Fibroblast of the aortic adventitia (primary cell): ENCODE measurements at regions not wholly inside any gene's neighbourhood (a gene's known extent, or its start where the extent isn't known, plus 50 kb on each side); places are given as distances from the start of the nearest gene placed in this dataset.

Experiments used
- DNase-seq: peaks from one replicate; pipeline ENCODE4 v3.0.0-alpha.2; 2010; ENCODE audit warnings: low read depth
- H3K4me3 ChIP-seq: 2 replicates; pipeline ENCODE4 v1.5.1; 2011; ENCODE audit warnings: low read depth, mild to moderate bottlenecking, control low read depth, low read length, moderate library complexity
- TF ChIP-seq, protein P1 (sequence below): IDR thresholded peaks from 2 replicates; pipeline ENCODE4 v1.5.1; 2011; ENCODE audit warnings: mild to moderate bottlenecking, low read length, control low read depth, inconsistent platforms; ENCODE audit not compliant: insufficient read depth

DNA sequence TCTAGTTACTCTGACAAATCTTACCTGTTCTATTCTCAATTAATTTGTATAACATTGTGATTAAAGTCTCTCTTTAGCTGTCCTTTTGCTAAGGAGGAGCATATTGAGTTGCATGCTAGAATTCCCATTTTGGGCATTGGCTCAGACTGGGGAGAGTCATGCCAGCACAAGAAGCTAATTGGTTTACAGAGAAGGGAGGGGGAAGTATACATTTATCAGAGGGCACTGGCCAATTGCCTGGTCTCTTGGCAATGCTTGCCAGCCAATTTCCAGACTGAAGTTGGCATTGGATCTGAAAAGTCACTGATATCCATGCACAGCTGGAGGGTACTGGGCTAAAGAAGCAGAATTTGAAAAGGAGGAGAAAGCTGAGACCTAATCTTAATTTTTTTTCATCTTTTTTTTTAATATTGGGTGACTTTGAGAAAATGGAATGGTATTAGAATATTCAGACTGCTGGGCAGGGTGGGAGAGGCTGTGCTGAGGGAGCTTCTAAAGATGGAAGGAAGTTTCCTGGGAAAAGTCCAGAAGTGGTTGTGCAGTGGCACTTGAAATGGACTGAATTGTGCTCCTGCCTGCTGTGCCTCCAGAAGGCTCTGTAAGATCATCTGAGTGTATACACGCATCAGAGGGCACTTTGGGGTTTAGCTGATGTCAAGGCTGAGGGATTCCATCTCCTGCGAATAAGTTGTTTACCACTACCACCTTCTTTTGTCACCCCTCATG lies 365.2 kb upstream of the DPH6 start:
- no peak for DNase-seq
- TF ChIP-seq, protein P1, sequence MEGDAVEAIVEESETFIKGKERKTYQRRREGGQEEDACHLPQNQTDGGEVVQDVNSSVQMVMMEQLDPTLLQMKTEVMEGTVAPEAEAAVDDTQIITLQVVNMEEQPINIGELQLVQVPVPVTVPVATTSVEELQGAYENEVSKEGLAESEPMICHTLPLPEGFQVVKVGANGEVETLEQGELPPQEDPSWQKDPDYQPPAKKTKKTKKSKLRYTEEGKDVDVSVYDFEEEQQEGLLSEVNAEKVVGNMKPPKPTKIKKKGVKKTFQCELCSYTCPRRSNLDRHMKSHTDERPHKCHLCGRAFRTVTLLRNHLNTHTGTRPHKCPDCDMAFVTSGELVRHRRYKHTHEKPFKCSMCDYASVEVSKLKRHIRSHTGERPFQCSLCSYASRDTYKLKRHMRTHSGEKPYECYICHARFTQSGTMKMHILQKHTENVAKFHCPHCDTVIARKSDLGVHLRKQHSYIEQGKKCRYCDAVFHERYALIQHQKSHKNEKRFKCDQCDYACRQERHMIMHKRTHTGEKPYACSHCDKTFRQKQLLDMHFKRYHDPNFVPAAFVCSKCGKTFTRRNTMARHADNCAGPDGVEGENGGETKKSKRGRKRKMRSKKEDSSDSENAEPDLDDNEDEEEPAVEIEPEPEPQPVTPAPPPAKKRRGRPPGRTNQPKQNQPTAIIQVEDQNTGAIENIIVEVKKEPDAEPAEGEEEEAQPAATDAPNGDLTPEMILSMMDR = no peak
- no peak overlapping the region for H3K4me3 ChIP-seq

DNA sequence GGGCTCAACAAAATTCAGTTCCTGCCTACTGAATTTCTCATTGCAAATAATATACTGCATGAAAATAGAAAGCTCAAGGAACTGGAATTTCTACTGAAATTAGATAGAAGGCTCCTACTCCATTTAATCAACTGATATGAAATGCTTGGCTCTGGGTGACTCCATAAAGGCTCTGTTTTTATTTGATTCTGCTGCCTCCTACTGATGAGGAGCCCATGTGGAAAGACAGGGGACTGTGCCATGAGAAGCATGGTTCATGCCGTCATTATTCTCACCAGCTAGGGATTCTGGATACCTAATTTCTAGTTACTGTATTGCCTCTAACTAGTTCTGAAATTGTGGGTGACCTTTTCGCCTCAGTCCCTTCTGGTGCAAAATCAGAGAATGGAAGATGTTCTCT lies 366.2 kb upstream of the DPH6 start:
- peak; percentile 43 for DNase-seq
- TF ChIP-seq, protein P1 = peak; percentile 35
- H3K4me3 ChIP-seq = no peak overlapping the region

DNA sequence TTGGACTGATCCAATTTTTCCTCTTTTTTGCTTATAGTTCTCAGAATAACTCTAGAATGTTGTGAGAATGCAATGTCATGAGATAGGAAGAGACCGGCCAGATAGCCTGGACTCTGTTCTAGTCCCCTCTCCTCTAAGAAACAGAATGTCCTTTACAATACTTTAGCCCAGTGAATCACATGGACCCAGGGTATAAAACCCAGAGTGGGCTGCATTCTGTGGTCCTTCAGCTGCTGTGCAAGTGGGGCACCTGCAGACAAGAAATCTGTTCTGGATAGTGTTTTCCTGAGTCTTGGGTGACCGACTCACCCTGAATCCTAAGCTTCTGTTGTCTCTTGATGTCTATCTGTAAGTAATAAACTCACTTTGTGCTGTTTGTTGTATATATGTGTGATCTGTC lies 368.6 kb upstream of the DPH6 start:
- TF ChIP-seq, protein P1 = no peak
- no peak for DNase-seq

DNA sequence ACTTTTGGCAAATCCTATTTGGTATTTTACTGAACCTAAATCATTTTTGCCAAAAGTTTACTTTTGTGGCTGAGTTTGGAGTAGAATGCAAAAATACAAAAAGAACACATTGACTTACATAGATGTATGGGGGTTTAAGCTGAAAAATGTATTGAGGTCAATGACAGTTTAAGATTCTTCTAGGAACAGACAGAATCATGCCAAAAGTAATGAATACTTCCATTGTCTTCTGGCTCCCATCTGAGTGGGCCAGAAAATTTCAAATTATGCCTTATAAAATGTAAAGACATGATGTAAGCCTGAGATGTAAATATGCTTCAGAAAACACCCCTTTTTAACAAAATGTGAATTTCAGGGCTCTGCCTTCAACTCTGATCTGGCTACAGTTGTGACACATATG lies 375.1 kb upstream of the DPH6 start:
- no peak overlapping the region for H3K4me3 ChIP-seq
- no peak for DNase-seq
- TF ChIP-seq, protein P1 = no peak

More for the DNA sequence above, 368.6 kb upstream of the DPH6 start:
- H3K4me3 ChIP-seq = no peak overlapping the region

DNA sequence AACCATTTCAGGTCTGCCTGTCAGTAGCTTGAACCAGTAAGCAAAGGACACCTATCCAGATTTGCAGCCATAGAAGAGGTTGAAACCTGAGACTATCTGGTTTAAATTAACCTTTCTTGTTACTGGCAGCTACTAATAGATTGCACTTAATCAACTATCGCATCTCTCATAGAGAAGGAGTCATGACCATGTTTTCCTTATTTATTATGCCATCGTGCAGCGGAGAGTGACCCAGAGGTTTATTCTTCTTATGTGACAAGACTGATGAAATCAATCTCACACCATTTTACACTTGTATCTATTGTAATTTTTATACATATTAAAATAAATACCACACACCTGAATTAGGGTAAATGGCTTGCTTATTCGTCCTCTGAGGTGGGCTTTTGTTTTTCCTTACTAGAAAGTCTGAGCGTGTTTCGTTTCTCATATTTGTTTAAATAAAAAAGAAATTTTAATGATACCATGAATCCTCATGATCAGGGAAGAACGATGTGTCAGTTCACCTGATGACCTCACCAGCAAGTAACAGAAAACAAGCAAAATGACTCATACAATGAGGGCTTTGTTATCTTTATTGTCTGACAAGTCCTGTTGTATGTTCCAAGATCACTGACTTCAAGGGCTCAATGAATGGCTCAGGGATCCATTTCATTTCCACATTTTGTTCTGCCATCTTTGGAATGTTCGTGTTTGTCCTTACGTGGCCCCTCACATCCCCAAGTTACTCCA lies 379.5 kb upstream of the DPH6 start:
- DNase-seq = no peak
- no peak overlapping the region for H3K4me3 ChIP-seq
- TF ChIP-seq, protein P1 = no peak

DNA sequence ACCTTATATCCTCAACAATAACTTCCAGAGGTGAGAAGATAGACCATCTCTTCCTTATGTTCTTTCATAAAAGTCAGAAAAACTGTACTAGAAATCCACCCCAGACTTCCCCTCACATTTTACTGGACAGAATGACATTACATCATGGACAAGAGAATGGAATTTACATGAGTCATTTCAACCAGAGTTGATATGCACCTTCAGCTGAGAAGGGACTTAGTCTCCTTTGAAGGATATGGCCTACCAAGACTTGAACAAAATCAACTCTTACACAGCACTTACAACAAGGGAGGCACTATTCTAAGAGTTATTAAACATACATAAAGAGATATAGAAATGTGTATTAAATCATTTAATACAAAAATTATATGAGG lies 380.0 kb upstream of the DPH6 start:
- H3K4me3 ChIP-seq = no peak overlapping the region
- DNase-seq = peak; percentile 4
- TF ChIP-seq, protein P1 = no peak

DNA sequence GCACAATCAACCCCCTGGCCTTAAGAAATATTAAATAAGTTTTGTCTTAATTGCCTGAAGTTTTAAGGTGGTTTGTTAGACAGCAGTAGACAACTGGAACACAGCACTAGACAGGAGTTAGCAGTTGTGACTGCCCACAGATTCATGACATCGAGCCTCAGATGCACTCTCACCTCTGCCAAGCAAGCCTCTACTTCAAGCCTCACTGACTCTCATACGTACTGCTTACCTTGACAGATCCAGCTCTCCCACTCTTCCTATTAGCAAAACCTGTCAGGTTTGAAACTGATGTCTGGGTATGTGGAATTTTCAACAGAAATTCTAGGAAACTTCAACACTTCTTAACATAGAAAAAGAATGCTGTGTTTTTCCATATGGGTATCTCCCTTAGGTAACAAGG lies 382.9 kb upstream of the DPH6 start:
- no peak for DNase-seq
- H3K4me3 ChIP-seq = no peak overlapping the region
- TF ChIP-seq, protein P1 = no peak
